HCT116 (cell line): ENCODE measurements at regions not wholly inside any gene's neighbourhood (a gene's known extent, or its start where the extent isn't known, plus 50 kb on each side); places are given as distances from the start of the nearest gene placed in this dataset.

Experiments
- ATAC-seq: fragments of 200-7000 bp; cut with Tn5 transposase; 2 replicates; pipeline ENCODE4 v1.9.1; 2020; ENCODE audit warnings: mild to moderate bottlenecking, moderate library complexity
- BruUV-seq: library from RNA; stranded (reverse); fragments of 400-500 nt; replicated peaks from 2 replicates; lab custom pipeline; 2021; lab: Mats Ljungman, UMichigan
- CTCF ChIA-PET: fragments of 300-600 bp; sonication (Branson Sonifier 250); formaldehyde crosslinking; loops from one replicate; lab custom pipeline; 2021; ENCODE audit warnings: antibody characterized with exemption; lab: Charles Lee
- POLR2A ChIA-PET: fragments of 300-600, 350-600 bp; sonication (Branson Sonifier 250); formaldehyde crosslinking; loops from one replicate; lab custom pipeline; 2021; ENCODE audit warnings: antibody characterized with exemption; lab: Charles Lee
- RAD21 ChIA-PET, 2 experiments: fragments of 300-600 bp; sonication (Branson Sonifier 250); formaldehyde crosslinking; loops; one replicate each; lab custom pipeline; 2023; ENCODE audit warnings: low total read pairs in 2 of 2; ENCODE audit not compliant: uncharacterized antibody in 2 of 2, unreplicated experiment in 2 of 2, low non-redundant PET in 1 of 2; lab: Charles Lee
- DNase-seq: peaks from one replicate; pipeline ENCODE4 v3.0.0-alpha.2; 2010; ENCODE audit warnings: low read depth, low spot score
- H2AFZ ChIP-seq: fragments of 200-600 bp; shearing (Covaris generic), sonication (generic); 2 replicates; pipeline ENCODE4 v1.6.1; 2017; ENCODE audit warnings: low read depth, mixed run types, mixed read lengths, antibody characterized with exemption, low read length; ENCODE audit not compliant: poor library complexity, severe bottlenecking
- H3K27ac ChIP-seq: 2 replicates; pipeline ENCODE4 v1.5.1; 2012; ENCODE audit warnings: low read depth, low read length
- H3K27me3 ChIP-seq: fragments of 200-600 bp; sonication (generic); 2 replicates; pipeline ENCODE4 v1.6.1; 2016; ENCODE audit warnings: mixed run types, low read length, mixed read lengths; ENCODE audit not compliant: insufficient read depth
- H3K36me3 ChIP-seq, 2 experiments: fragments of 200-500 bp in 1 of 2; fragments of 200-600 bp in 1 of 2; sonication (Bioruptor generic) in 1 of 2; sonication (generic) in 1 of 2; 2 replicates each; pipeline versions ENCODE4 v1.5.1 to v1.6.1; 2014 to 2016; ENCODE audit warnings: low read length in 2 of 2, inconsistent platforms in 1 of 2, mixed read lengths in 1 of 2, mixed run types in 1 of 2; ENCODE audit not compliant: insufficient read depth in 2 of 2, control insufficient read depth in 1 of 2
- H3K4me1 ChIP-seq, 2 experiments: fragments of 200-600 bp in 1 of 2; sonication (generic) in 1 of 2; 2 replicates each; pipeline versions ENCODE4 v1.5.1 to v1.6.1; 2012 to 2017; ENCODE audit warnings: low read length in 2 of 2, inconsistent platforms in 1 of 2, mild to moderate bottlenecking in 1 of 2, mixed read lengths in 1 of 2, mixed run types in 1 of 2, moderate library complexity in 1 of 2; ENCODE audit not compliant: insufficient read depth in 2 of 2, control insufficient read depth in 1 of 2
- H3K4me2 ChIP-seq: fragments of 200-600 bp; sonication (generic); 2 replicates; pipeline ENCODE4 v1.6.1; 2017; ENCODE audit warnings: mixed run types, low read length, mixed read lengths
- H3K4me3 ChIP-seq, 2 experiments: fragments of 200-600 bp in 1 of 2; sonication (generic) in 1 of 2; replicated peaks in 1 of 2; 2 replicates each; pipeline ENCODE4 v1.5.1; 2011 to 2016; ENCODE audit warnings: low read length in 2 of 2, control low read depth in 1 of 2, low read depth in 1 of 2, mild to moderate bottlenecking in 1 of 2, mixed read lengths in 1 of 2, mixed run types in 1 of 2
- H3K79me2 ChIP-seq: fragments of 200-600 bp; sonication (generic); 2 replicates; pipeline ENCODE4 v1.6.1; 2017; ENCODE audit warnings: mild to moderate bottlenecking, mixed run types, low read length, moderate library complexity, mixed read lengths; ENCODE audit not compliant: insufficient read depth
- H3K9ac ChIP-seq: fragments of 200-600 bp; sonication (generic); 2 replicates; pipeline ENCODE4 v1.6.1; 2016; ENCODE audit warnings: low read length, mixed read lengths
- H3K9me2 ChIP-seq: fragments of 200-600 bp; sonication (generic), shearing (Covaris generic); 2 replicates; pipeline ENCODE4 v1.6.1; 2017; ENCODE audit warnings: mixed run types, mild to moderate bottlenecking, moderate library complexity; ENCODE audit not compliant: insufficient read depth
- H3K9me3 ChIP-seq, 2 experiments: fragments of 200-500 bp in 1 of 2; fragments of 200-600 bp in 1 of 2; sonication (Bioruptor generic) in 1 of 2; sonication (generic) in 1 of 2; 2 replicates each; pipeline ENCODE4 v1.6.1; 2014 to 2017; ENCODE audit warnings: low read length in 2 of 2, mixed read lengths in 2 of 2, inconsistent platforms in 1 of 2, low read depth in 1 of 2, mild to moderate bottlenecking in 1 of 2, mixed run types in 1 of 2, moderate library complexity in 1 of 2; ENCODE audit not compliant: control insufficient read depth in 1 of 2, insufficient read depth in 1 of 2
- H4K20me1 ChIP-seq: fragments of 200-600 bp; sonication (generic), shearing (Covaris generic); 2 replicates; pipeline ENCODE4 v1.6.1; 2017; ENCODE audit warnings: mixed run types, mild to moderate bottlenecking, moderate library complexity; ENCODE audit not compliant: insufficient read depth
- ELF1 ChIP-seq: IDR thresholded peaks from 2 replicates; pipeline ENCODE4 v1.6.1; 2012; ENCODE audit warnings: low read depth, borderline replicate concordance
- POLR2A ChIP-seq: IDR thresholded peaks from 2 replicates; pipeline ENCODE4 v1.7.0; 2011; ENCODE audit warnings: borderline replicate concordance; ENCODE audit not compliant: insufficient read depth, insufficient read length; ENCODE audit errors: extremely low read depth
- TCF7L2 ChIP-seq: IDR thresholded peaks from 2 replicates; pipeline ENCODE4 v1.7.0; 2011; ENCODE audit warnings: borderline replicate concordance, inconsistent platforms; ENCODE audit not compliant: insufficient read depth, insufficient read length; ENCODE audit errors: extremely low read depth
- intact Hi-C: fragments of 100-400 bp; cut with micrococcal nuclease; formaldehyde crosslinking; loops from 2 replicates; pipeline ENCODE4 v1.10.0; 2022
- TF ChIP-seq, protein P1 (sequence below), 3 experiments: fragments of 200-600 bp in 1 of 3; sonication (generic) in 1 of 3; IDR thresholded peaks in 2 of 3; conservative IDR thresholded peaks in 1 of 3; 2 replicates each; pipeline ENCODE4 v1.5.1; 2012 to 2017; ENCODE audit warnings: low read depth in 2 of 3, low read length in 2 of 3, antibody characterized with exemption in 1 of 3, borderline replicate concordance in 1 of 3, control low read depth in 1 of 3, mild to moderate bottlenecking in 1 of 3, mixed read lengths in 1 of 3, mixed run types in 1 of 3, moderate library complexity in 1 of 3; ENCODE audit not compliant: insufficient read depth in 1 of 3
- TF ChIP-seq, protein P2 (sequence below): IDR thresholded peaks from 2 replicates; pipeline ENCODE4 v1.6.1; 2011; ENCODE audit warnings: mild to moderate bottlenecking, low read length, moderate library complexity; ENCODE audit not compliant: insufficient replicate concordance; ENCODE audit errors: extremely low read depth
- TF ChIP-seq, protein P3 (sequence below): IDR thresholded peaks from 2 replicates; pipeline ENCODE4 v1.6.1; 2012

DNA sequence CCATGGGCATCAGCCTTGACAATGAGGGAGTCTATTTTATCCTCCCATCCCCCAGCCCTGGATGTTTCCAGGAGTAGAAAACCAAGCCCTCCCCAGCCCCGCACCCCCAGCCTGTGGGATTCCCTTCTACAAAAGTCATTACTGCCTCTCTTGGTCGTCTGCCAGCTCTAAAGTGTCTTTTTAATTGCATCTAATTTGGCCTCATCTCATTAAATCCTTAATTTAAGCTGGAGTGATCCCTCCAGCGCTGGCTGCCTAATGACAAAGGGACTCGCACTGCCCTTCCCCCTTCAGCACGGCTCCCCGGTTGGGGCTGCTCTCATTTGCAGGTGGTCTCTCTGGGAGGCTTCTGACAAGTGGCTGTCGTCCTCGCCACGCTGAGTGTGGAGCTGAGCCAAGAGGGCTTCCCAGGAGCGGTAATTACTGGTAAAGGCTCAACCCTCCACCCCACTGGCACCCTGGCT lies 107.9 kb upstream of the ALDH1B1 start:
- Histone ChIP-seq H3K27me3 (no peaks in the 10 kb centered on the region), H3K9me3 (no peaks in the 10 kb centered on the region), H3K9me2 (no peaks in the 10 kb centered on the region), H3K36me3 (no peaks in the 10 kb centered on the region), H3K79me2 (no peaks in the 10 kb centered on the region), H3K27ac (no peak overlapping the region), H4K20me1 (no peaks in the 10 kb centered on the region), H3K9ac (no peak overlapping the region), H3K4me3 (no peak overlapping the region), H3K4me2 (no peak overlapping the region), H2AFZ (no peak overlapping the region), H3K4me1 (no peaks in the 10 kb centered on the region)
- ChIA-PET CTCF (no interaction called here), POLR2A (no interaction called here), RAD21 (no interaction called here)
- no peak for DNase-seq
- BruUV-seq = no TSS peak
- ATAC-seq = no peak
- intact Hi-C loops = loop anchor here (2.0 kb wide), 1 partner anchor 20 kb away; no protein-coding TSS in a partner anchor
- TF ChIP-seq, protein P1, sequence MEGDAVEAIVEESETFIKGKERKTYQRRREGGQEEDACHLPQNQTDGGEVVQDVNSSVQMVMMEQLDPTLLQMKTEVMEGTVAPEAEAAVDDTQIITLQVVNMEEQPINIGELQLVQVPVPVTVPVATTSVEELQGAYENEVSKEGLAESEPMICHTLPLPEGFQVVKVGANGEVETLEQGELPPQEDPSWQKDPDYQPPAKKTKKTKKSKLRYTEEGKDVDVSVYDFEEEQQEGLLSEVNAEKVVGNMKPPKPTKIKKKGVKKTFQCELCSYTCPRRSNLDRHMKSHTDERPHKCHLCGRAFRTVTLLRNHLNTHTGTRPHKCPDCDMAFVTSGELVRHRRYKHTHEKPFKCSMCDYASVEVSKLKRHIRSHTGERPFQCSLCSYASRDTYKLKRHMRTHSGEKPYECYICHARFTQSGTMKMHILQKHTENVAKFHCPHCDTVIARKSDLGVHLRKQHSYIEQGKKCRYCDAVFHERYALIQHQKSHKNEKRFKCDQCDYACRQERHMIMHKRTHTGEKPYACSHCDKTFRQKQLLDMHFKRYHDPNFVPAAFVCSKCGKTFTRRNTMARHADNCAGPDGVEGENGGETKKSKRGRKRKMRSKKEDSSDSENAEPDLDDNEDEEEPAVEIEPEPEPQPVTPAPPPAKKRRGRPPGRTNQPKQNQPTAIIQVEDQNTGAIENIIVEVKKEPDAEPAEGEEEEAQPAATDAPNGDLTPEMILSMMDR (IDR thresholded peaks at IDR 0.05 in 2 of 3, conservative IDR thresholded peaks at IDR 0.05 in 1 of 3; ENCODE audit: borderline replicate concordance in 1 of 3, insufficient read depth in 1 of 3, low read depth in 2 of 3, low read length in 2 of 3) = no peak
- TF ChIP-seq TCF7L2 = no peak
- TF ChIP-seq, protein P2, sequence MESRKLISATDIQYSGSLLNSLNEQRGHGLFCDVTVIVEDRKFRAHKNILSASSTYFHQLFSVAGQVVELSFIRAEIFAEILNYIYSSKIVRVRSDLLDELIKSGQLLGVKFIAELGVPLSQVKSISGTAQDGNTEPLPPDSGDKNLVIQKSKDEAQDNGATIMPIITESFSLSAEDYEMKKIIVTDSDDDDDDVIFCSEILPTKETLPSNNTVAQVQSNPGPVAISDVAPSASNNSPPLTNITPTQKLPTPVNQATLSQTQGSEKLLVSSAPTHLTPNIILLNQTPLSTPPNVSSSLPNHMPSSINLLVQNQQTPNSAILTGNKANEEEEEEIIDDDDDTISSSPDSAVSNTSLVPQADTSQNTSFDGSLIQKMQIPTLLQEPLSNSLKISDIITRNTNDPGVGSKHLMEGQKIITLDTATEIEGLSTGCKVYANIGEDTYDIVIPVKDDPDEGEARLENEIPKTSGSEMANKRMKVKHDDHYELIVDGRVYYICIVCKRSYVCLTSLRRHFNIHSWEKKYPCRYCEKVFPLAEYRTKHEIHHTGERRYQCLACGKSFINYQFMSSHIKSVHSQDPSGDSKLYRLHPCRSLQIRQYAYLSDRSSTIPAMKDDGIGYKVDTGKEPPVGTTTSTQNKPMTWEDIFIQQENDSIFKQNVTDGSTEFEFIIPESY = no peak
- no peak for TF ChIP-seq ELF1
- TF ChIP-seq, protein P3, sequence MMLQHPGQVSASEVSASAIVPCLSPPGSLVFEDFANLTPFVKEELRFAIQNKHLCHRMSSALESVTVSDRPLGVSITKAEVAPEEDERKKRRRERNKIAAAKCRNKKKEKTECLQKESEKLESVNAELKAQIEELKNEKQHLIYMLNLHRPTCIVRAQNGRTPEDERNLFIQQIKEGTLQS = no peak
- no peak for TF ChIP-seq POLR2A
